NCI-H2227 treated with DMSO at 0.1 percent for 48 hours (cell line): ENCODE measurements at regions not wholly inside any gene's neighbourhood (a gene's known extent, or its start where the extent isn't known, plus 50 kb on each side); places are given as distances from the start of the nearest gene placed in this dataset.

Source experiments
- DNase-seq: peaks from one replicate; lab custom pipeline; 2025; lab: John Stamatoyannopoulos, UW

DNA sequence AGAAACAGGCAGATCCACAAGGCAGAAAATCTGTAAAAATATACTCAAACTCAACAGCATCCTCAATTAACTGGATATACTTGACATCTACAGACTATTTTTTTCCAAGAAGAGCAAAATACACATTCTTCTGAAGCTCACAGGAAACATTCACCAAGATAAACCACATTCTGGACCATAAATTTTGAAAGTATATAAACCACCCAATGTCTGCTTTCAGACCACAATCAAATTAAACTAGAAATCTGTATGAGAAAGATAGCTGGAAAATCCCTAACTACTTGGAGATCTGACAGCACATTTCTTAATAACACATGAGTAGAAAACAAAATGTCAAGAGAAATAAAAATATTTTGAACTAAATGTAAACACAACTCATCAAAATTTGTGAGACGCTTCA lies 195.5 kb downstream of the ERMARD start:
- DNase-seq: no peak

DNA sequence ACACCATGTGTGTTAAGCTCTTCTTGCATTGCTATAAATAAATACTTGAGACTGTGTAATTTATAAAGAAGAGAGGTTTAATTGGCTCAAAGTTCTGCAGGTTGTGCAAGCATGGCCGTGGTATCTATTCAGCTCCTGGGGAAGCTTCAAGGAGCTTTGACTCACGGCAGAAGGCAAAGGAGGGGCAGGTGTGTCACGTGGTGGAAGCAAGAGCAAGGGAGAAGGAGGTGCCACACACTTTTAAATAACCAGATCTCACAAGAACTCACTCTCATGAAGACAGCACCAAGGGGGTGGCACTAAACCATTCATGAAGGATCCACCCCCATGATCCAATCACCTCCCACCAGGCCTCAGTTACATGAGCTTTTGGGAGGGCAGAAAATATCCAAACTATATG lies 193.7 kb downstream of the ERMARD start:
- DNase-seq: no peak

DNA sequence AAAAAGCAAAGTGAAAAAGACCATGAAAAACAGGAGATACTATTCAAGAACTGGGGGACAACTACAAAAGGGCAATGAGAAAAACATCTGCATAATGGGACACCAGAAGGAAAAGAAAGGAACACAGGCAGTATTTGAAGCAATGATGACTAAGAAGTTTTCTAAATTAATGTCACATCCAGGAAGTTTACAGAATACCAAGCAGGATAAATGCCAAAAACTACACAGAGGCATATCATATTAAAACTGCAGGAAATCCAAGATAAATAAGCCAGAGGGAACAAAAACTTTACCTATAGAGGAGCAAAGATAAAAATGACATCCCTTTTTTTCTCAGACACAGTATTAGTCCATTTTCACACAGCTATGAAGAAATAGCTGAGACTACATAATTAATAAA lies 193.0 kb downstream of the ERMARD start:
- DNase-seq: no peak

DNA sequence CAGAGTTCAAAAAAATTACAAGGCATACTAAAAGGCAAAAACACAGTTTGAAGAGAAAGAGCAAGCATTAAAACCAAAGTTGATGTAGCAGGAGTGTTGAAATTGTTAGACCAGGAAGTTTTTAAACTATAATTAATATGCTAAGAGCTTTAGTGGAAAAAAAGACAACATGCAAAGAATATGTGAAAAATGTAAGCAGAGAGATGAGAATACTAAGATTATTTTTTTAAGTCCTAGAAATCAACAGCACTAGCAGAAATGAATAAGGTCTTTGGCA lies 192.6 kb downstream of the ERMARD start:
- no peak for DNase-seq

DNA sequence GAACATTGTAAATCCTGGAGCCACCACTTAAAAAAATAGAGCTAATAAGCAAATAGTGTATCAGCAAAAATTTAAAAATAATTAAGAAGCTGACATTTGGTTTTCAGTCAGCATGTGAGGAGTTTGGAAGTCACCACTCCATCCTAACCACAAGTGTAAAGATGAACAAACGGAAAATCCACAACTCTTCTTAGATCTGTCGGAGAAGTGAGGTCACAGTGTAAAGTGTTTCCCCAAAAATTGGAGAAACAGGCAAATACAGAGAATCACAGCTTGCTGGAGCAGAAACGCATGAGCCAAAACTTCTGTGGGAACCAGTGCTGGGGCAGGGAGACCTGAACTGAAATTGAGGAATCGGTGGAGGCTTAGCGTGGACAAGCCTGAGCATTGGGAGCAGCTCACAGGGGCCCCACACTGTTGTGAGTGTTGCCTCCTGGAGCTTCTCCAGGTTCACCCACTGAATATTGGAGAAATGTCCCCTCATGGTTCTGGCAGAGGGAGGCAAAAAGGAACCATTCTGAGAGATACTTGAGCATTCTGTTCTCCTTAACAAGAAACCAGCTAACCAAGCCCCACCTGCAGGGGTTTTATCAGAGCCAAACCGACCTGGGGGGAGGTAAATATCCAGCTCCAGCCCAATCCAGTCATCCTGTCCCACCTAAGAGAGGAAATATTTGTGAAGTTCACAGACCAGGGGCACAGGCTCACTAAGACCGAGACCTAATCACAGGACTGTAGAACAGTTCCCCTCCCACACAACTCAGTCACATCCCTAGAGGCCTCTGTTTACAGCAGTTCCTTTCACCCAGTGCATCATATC lies 192.0 kb downstream of the ERMARD start:
- DNase-seq: no peak

DNA sequence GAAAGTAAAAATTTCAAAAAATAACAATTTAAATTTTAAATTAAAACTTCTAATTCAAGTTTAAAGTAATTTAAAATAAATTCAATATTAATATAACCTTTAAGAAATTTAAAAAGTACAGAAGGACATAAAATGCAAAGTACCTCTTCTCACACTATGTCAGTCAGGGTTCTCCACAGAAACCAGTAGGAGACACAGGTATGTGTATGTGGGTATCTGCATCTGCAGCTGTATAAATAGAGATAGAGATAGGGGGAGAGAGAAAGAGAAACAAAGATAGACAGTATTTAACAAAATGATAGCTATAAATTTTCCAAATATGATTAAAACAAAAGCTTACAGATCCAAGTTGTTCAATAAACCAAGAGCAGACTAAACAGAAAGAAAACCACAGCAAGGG lies 190.8 kb downstream of the ERMARD start:
- DNase-seq: no peak

DNA sequence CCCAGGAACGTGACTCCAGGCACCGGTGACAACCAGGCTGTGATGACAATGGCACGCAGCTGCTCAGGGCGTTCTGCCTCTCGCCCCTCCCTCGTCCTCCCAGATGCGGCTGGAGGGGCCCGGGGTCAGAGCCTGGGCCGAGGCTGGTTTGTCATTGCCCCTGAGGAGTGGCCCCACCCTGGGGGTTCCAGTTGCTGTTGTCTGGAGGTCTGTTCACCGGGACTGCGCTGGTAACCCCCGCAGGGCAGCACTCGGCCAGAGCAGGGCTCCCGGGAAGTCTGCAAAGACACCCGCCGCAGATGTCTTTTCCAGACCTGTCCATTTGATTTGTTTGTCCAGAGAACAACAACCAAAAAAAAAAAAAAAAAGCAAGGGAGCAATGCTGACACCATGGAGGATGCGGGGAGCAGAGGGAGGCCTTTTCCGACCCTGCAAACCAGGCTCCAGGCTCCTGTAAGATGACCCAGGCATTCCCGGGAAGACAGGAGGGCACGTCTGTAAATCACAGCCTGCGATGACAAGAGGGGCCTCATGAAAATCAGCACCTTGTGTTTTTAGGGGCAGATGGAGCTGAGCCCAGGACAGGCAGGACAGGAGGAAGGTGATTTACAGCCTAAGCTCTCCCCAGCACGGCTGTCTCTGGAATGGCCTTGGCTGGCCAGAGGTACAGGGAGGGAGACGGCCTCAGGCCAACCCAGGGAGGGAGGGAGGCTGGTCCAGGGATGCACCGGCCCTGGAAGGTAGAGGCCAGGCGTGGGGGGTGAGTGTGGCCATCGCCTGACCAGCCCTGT lies 189.3 kb downstream of the ERMARD start:
- DNase-seq: no peak

DNA sequence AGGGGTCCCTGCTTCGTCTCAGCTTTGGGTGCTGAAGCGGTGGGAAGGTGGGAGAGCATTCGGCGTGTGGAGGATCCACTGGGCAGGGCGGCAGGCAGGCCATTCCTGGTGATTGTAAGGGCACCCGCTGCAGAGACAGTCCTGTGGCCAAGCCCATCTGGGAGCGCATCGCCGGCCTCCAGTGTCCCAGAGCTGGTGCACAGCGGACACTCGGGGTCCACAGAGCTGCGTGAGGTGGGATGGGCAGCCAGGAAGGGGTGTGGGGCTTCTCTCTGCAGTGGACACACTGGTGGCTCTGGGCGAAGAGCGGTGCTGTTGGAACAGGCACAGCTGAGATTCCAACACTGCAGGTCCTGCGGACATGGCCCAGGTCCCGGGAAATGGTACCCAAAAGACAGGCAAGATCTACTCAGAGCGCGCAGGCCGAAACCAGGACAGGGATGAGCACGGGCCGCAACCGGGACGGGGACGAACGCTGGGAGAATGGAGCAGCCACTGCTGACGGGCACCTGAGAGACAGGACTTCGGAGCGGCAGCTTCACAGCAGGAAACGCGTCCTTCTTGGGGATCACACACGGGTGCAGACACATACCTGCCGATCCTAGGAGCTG lies 188.2 kb downstream of the ERMARD start:
- DNase-seq: no peak

DNA sequence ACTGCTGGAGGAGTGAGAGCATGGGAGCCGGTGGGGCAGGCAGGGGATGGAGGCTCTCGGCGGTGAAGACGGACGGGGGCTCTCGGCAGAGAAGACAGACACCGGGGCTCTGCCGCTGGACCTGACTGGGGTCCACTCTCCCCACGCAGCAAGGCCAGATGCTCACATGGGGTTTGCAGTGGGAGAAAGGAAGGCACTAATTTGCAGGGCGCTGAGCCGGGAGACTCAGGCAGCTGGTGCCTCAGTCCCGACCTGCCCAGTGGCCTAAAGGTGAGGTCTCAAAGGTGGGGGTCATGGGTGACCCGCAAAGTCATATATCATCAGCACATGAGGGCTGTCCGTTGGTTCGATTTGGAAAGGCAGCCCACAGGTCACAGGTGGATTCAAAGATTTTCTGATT lies 187.3 kb downstream of the ERMARD start:
- DNase-seq: no peak

DNA sequence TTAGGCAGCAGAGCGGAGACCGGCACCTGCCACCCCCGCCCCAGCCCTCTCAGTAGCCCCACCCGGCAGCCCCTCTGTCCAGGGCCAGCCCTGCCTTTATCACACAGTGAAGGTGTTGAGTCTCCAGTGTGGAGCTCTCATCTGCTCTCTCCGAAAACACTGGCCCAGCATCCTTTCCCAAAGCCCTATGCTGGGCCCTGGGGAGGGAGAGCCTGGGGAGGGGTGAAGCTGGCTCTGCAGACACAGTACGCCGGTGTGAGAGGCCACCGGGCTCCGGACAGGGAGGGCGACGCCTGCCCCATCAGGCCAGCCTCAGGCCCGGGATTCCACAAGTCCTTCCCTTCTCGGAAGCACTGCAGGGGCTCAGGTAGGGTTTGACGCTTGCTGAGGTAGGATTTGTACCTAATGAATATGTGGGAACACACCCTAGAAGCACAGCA lies 186.9 kb downstream of the ERMARD start:
- DNase-seq: no peak

DNA sequence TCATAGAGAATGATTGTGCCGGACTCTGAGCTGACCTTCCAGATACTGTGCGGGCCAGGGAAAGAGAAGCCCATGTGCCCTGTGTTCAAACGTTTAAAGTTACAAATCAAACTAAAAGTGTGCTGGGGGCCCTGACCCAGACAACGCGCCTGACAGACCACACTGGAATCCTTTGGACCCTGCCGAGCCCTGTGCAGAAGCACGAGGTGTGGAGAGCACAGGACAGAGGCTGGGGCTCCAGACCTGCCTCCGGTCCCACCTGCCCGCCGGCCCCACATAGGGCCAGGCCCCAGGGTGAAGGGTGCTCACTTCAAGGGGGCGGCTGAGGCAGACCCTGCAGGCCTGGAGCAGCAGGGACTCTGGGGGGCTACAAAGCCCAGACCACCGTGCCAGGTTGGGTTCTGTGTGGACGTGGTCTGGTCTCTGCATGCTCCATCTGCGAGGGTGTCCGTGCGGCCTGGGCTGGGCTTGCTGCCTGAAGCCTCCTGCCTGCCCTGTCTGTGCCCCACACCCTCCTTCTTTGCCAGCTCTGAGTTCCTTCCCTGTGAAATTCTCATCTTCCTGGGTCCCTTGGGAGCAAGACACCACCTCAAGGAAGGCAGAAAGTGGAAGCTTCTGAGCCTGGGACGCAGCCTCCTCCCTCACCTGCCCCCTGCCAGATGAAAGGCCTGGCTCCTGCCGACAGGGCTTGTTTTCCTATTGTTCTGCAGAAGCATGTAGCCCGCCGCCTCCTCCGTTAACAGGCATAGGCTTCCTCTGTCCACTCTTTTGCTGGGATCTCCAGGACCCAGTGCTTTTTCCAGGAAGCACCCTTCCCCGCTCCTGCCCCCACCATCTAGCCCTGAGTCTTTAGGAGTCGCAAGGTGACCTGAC lies 186.2 kb downstream of the ERMARD start:
- DNase-seq: no peak

DNA sequence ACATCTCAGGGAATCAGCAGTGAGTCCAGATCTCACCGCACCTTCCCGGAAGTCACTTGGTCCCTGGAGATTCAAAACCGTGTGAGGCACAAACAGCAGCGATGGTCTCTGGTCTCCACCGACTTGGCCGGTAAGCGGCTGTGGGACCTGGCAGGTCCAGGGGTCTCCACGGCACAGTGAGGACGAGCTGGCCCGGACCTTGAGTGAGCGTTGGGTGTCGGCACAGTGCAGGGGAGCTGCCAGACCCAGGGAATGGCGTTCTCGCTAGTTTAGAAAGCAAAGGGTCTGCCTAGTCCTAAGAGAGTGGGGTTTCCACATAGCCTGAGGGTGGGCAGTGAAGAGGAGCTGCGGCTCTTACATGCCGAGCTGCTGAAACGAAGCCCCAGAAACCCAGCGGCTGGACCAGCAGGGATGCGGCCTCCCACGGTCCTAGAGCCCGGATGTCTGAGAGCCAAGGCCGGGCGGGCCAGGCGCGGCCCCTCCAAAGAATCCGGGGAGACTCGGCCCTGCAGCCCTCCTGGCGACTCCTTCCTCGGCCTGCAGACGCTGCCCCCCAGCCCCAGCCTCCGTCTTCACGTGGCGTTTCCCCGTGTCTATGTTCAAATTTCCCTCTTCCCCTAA lies 185.0 kb downstream of the ERMARD start:
- DNase-seq: no peak

DNA sequence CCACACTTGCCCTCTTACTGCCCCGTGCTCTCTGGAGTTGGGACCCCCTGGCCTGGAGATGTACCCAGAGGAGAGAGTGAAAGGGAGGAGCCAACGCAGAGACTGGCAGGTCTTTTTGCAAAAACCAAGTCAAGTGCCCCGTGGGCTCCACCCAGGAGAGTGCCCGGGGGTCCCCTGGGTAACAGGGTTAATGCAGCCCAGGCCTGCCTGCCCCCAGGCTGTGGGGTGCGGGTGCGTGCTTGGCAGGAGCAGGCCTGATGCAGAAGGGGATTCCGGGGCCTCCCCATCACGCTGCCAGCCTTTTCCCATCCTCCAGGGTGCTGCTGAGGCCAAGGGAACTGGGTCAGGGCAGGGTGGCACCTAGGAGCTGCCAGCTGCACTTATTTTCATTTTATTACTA lies 184.4 kb downstream of the ERMARD start:
- no peak for DNase-seq

DNA sequence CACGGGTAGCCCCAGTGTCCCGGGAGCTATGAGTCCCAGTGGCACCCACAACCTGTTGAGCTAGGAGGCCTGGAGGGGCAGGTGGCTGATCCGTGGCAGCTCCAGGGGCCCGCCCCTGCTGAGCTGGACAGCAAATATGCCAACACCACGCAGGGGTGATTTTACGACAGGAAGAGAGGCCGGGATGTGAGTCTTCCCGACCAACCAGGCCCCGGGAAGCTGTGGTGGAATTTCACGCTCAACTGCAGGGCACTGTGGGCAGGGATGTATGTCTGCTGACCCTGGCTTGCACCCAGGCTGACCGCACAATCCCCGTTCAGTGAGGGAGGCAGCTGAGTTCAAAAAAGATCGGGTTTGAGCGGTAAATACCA lies 183.9 kb downstream of the ERMARD start:
- DNase-seq: no peak

DNA sequence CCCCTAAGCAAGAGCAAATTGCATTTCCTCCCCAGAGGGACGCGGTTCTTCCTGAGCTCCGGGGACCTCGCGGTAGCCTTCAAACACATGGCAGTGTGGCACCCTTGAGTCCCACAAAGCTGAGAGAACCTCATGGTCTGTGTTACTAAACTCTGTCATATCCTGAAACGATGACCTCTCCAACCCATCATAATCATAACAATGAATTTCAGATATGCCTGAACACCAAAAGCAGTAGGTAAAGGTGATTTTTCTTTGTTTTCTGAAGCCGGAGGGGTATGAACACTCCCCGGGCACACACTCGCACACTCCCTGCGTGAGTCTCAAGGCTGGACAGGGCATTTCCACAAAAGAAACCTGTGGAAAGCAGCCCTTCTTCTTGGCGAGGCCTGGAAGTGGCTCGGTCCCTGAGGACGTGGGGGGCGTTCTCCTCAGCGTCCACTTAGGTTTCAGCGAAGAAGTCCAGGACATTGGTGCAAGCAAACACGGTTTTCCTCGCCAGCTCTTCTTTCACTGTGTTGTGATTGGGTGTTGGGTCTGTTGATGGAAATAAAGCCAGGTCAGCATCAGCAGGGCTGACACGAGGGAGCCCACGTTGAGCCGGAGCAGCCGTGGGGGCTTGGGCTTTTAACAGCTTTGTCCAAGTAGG lies 183.4 kb downstream of the ERMARD start:
- DNase-seq: no peak

DNA sequence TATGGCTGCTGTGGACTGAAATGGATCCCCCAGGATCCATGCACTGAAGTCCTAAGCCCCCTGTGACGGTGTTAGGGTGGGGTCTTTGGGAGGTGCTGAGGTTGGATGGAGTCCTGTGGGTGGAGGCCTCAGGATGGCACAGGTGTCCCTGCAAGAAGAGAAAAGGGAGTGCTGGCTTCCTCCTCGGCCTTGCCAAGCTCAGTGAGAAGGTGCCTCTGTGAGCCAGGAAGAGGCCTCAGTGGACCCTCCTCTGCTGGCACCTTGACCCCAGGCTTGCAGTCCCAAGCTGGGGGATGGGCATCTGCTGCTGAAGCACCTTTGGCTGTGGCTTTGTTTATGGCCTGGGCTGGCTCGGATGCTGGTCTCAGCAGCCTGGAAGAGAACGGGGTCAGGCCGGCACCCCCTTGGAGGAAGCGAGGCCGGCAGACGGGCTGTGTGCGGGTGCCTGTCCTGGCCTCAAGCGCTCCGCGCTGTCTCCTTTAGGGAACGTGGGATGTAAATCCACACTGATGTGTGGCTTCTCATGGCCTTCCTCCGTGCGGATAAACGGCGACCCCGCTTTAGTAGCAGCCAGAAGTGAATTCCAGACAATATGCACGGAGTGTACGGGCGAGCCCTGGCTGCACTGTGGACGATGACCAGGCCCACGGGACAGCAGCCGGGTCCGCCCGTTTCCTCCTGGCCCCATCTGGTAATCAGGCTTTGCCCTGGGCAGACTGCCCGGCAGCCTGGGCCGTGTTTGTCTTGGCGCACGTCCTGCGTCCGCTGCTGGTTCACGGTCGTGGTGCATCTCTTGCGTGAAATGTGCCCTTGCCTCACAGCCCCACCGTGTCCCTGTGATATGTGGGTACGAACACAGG lies 182.6 kb downstream of the ERMARD start:
- DNase-seq: no peak

DNA sequence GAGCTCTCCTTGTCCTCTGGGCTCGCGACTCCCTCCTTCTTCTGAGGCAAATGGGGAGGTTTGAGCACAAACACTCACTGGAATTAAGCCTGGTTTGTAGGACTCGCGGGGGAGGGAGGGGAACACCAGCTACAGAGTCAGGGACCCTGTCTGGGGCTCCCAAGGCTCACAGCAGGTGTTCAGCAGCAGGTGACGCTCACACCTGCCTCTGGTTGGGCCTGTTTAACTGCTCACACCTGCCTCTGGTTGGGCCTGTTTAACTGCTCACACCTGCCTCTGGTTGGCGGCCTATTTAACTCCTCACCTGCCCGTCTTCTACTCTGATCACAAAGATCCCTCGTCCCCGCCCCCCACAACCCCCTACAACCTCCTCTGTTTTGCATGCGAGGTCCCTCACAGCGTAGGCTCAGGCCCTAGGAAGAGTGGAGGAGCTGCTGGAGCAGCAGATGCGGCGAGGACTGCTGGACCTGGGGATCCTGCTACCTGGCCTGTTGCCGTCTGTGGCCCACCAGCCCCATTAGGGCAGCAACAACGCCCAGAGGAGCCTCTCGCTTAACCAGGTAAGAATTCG lies 181.9 kb downstream of the ERMARD start:
- no peak for DNase-seq

DNA sequence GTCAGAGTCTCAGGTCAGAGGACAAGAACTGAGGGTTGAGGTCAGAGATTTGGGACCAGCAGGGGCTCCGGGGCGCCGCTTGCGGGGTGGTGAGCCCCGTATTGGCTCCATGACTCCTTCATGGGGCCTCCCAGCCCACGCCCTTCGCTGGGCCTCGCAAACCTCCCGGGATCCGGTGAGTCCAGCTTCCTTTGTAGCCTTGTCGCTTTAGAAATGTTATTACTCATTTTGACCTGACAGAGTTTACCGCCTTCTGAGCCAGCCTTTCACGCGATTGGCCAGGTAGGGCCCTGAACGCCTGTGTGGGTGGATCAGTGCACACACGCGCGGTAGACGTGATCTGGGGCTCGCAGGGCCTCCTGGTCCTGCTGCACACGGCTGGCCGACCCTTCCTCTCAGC lies 181.1 kb downstream of the ERMARD start:
- DNase-seq: no peak

DNA sequence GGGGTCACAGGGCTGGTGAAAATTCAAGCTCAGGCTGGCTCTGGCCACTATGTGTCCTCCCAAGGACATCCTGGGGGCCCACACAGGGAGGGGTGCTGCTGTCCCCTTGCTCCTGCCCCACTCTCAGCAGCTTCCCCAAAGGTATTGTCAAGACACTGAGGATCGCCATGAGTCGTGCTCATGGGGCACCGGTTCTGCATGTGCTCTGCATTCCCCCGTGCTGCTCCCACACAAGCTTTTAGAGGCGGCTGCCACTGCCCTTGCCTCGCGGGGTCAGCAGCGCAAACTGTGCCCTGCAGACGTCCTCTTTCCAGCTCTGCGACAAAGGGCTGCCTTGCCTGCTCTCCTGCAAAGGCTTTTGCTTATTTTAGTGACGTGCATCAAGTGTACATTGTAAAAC lies 179.8 kb downstream of the ERMARD start:
- no peak for DNase-seq

DNA sequence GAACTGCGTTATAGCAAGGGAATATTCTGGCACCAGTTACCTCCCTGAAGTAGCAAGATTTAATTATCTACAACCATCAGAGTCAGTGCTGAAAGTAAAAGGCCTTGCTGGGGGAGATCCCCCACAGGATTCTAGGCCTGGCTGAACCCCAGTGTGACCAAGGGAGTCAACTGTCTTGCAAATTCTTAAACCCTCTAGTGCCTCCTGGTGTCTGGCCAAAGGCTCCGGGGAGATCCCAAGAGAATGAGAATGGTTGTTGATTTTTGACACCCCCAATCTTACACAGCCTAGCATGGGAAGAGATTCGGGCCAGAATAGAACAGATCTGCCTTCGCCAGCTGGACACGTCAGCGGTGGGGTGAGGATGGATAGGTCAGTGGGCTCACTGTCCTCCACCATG lies 179.4 kb downstream of the ERMARD start:
- DNase-seq: no peak
